LNCaP clone FGC (cell line): ENCODE measurements at regions not wholly inside any gene's neighbourhood (a gene's known extent, or its start where the extent isn't known, plus 50 kb on each side); places are given as distances from the start of the nearest gene placed in this dataset.

Experiments
- DNase-seq: peaks from one replicate; pipeline ENCODE4 v3.0.0-alpha.2; 2011; ENCODE audit warnings: low read depth
- H3K4me3 ChIP-seq: 2 replicates; pipeline ENCODE4 v1.5.1; 2011; ENCODE audit warnings: mild to moderate bottlenecking, low read depth, low read length, control low read depth
- CTCF ChIP-seq: IDR thresholded peaks from 2 replicates; pipeline ENCODE4 v1.5.1; 2012; ENCODE audit warnings: mild to moderate bottlenecking; ENCODE audit not compliant: control insufficient read depth, insufficient read depth; ENCODE audit errors: extremely low read depth

GRCh38 chr3:144127014-144127413, 155.4 kb downstream of the DIPK2A start:
- TF ChIP-seq CTCF = no peak
- DNase-seq = no peak
- no peak overlapping the region for H3K4me3 ChIP-seq

- TF ChIP-seq CTCF = no peak
- H3K4me3 ChIP-seq = no peak overlapping the region
- peak; percentile 8 for DNase-seq
These were observed 156.1 kb downstream of the DIPK2A start for GRCh38 chr3:144127700-144128099.

GRCh38 chr3:144128108-144128892, 156.7 kb downstream of the DIPK2A start:
- no peak overlapping the region for H3K4me3 ChIP-seq
- no peak for DNase-seq
- TF ChIP-seq CTCF = no peak

- DNase-seq = no peak
- H3K4me3 ChIP-seq = no peak overlapping the region
- TF ChIP-seq CTCF = no peak
These were observed 158.1 kb downstream of the DIPK2A start for GRCh38 chr3:144129536-144130214.

- DNase-seq = no peak
These were observed 169.5 kb downstream of the DIPK2A start for GRCh38 chr3:144141074-144141473.

GRCh38 chr3:144141496-144141895, 169.9 kb downstream of the DIPK2A start:
- no peak for TF ChIP-seq CTCF
- H3K4me3 ChIP-seq = no peak overlapping the region
- no peak for DNase-seq

More at GRCh38 chr3:144141074-144141473, 169.5 kb downstream of the DIPK2A start:
- no peak for TF ChIP-seq CTCF
- no peak overlapping the region for H3K4me3 ChIP-seq
